NAMALWA (cell line): ENCODE measurements at regions not wholly inside any gene's neighbourhood (a gene's known extent, or its start where the extent isn't known, plus 50 kb on each side); places are given as distances from the start of the nearest gene placed in this dataset.
"Not testable (repeated sequence)": the region's sequence is repeated elsewhere in the genome, so short reads cannot be mapped to it uniquely, and the experiment has no call there.

Source experiments
- DNase-seq: peaks from one replicate; pipeline ENCODE4 v3.0.0-alpha.2; 2015; ENCODE audit warnings: low spot score

DNA sequence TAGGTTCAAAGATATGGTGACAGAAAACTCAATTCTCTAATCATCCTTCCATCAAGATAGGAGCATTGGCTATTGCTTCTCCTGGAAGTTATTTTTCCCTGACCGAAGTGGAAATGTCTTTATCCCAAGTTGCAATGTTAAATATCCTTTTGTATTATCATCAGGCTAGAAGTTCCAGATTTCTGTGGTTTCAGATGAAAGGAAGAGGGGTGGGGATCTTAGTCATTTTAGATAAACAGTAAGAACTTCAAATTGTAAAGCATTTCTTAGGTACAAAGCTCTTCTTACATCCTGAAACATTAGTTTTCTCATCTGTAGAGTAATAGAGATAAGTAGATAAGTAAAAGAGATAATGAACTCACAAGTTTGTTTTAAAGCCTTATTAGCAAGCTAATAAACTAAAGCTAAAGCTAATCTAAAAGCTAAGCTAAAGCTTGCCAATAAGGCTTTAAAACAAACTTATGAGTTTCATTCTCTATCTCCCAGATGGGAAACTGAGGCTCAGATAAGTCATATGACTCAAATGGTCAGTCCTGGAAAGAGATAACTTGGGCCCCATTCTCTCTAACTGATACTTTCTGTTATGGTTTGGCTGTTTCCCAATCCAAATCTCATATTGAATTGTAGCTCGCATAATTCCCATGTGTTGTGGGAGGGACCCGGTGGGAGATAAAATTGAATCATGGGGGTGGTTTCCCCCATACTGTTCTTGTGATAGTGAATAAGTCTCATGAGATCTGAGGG, 99.2 kb upstream of the KCNK2 start:
- no peak for DNase-seq

DNA sequence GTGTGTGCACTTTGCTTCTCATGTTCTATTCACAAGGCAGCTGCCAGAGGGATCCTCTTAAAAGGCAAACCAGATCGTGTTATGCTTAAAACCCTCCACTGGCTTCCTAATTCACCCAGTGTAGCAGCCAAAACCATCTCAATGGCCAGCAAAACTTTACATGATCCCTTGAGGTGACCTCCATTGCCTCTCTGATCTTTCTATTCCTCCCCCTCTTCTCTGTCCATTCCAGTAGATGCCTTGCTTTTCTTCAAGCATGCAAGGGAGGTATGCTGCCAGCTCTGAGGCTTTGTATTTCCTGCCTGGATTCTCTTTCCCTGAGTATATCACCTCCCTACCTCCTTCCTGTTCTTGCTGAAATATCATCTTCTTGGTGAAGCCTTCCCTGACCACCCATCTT, 93.2 kb upstream of the KCNK2 start:
- DNase-seq, result no peak

DNA sequence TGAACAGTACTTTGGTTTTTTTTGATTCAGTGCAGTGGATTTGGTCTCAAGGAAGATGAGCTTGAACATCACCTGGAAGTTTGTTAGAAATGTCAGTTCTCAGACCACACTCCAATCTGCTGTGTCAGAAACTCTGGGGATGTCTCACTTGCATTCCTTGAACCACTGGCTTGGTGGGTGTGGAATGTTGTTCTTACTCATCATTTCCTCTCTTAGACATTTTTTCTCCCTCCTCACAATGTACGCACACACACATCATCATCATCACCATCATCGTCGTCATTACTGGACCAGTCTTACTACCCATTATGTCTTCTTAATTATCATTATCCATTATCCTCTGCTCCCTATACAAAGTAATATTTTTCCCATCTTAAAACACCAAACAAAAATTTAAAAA, 91.9 kb upstream of the KCNK2 start:
- DNase-seq, result no peak

DNA sequence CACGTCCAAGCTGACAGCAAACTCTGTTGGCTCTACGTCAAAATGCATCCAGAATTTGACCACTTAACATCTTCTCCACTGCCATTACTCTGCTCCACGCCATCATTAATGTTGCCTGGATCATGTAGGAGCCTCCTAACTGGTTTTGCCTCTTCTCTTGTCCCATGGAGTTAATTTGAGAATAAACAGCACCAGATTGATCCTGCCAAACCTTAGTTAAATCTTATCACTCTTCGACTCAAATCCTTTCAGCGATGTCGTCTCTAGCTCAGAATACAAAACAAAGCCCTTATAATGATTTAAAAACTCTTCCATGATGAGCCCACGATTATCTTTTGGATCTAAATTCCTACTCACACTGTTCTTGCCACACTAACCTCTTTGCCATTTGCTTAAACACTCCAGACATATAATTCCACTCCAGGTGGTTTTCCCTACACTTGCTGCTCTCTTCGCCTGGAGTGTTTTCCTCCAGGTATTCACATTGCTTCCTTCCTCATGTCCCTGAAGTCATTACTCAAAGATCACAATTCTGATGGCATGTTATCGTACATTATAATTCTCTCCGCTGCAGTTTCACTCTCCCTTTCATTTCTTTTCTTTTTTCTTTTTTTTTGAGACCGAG, 90.7 kb upstream of the KCNK2 start:
- no peak for DNase-seq

DNA sequence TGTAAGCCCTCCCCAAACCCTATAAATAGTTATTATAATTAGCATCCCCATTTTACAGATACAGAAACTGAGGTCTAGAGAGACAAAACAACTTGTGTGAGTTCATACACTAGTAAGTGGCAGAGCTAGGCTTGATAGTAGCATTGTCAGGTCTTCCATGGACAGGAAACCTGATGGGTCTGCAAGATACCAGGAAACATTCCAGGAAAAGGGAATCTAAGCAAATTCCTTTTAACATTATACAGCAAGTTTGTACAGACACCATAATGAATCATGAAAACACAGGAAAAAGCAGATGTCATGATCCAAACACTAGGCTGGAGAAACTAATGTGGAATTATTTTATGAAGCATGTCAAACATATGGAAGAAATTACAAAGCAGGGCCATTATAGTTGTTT, 89.1 kb upstream of the KCNK2 start:
- DNase-seq, result no peak

DNA sequence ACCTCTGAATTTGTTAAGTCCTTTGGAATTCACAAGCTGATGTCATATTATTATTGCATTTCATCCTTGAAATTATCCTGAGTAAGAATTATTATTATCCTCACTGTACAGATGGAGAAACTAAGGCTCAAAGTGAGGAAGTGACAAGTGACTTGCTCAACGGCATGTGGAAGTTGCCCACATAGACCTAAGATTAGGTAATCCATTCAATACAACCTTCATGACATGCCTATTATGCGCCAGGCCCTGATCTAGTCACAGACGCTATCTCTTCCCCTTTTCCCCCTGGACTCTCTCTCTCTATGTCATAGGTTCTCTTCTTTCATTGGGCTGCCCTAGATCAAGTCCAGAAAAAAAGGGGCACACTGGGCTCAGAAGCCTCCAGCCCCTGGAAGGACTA, 84.9 kb upstream of the KCNK2 start:
- no peak for DNase-seq

DNA sequence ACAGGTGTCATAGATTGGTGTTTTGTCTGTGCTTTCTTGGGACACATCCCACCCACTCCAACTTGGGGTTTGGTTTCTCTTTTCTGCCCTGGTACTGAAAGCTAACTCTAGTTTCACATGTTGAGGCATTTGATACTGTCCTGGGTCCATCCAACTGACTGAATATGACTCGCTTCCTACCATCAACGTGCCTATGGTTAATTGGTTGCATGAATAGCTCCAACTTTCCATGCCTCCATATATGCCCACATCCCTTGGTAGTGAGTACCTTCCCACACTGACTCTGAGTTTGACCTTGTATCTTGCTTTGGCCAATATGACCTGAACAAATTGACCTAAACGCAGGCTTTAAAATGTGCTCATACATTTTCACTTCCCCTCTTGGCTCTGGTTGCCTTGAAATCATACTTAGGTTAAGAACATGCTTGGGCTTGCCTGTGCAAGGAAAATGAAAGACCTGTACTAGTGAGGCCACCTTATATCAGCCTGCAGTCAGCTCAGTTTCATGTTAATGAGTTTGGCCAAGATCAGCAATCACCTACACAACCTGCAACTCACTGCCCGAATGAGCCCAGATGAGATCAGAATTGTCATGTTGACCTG, 81.0 kb upstream of the KCNK2 start:
- DNase-seq, result no peak

DNA sequence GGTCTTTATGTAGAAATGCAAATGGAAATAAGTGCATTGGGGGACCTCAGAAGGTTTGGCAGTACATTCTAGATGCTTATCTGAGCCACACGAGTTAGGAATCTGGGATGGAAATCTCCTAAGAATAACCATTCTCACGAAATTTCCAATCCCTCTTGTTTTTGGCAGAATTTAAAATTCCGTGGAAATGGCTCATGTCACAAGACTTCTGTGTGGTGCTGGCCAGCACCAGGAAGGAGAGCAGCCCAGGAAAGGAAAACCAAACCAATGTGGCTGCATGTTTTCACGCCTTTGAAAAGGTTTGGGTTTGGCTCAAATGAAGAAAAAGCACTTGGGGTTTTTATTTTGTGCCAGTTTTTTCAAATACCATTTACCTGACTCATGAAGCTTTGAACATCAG, 80.1 kb upstream of the KCNK2 start:
- no peak for DNase-seq

DNA sequence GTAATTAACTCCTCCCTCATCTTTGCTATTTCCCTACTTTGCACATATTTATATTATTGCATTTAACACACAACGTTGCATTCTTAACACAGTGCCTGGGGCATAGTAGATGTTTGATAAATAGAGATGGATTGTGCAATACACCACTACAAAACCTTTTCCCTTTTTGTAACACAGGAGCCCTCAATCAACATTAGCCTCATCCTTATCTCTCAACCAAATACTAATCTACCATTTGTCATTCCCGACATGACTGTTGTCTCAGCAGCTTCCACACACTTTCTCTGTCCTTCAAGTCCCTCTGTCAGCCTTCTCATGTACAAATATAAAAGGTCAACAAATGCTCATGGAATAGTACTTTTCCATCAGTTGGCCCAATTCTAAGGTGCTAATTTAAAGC, 78.9 kb upstream of the KCNK2 start:
- DNase-seq, result no peak

DNA sequence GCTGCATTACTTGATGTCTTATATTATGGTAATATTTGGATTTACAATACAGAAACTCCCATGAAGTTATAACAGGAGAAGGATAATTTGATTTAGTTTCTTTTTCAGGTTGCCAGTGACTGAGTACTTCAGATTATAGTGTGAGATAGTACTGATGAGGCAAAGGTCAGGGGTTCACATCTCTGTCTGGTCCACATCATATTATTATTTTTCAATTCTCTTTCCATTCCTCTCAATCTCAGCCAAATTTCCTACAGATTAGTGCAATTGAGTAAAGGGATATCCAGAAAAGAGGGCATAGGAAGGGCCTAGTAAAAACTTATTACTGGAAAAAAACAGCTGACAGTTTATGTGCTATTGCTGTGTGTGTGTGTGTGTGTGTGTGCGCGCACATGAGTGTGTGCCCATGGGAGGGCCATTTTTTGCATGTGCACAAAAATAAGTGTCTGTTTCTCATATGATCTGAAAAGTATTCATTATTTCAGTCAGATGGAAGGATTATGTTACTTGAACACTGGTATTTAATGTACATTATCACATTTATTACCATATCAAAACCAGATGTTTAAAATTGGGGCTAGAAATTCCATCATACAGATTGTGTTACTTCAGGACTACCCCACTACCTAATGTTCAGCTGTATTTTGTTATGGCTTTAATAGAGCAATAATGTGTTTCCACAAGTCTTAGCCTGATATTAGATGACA, 78.3 kb upstream of the KCNK2 start:
- DNase-seq, result no peak

DNA sequence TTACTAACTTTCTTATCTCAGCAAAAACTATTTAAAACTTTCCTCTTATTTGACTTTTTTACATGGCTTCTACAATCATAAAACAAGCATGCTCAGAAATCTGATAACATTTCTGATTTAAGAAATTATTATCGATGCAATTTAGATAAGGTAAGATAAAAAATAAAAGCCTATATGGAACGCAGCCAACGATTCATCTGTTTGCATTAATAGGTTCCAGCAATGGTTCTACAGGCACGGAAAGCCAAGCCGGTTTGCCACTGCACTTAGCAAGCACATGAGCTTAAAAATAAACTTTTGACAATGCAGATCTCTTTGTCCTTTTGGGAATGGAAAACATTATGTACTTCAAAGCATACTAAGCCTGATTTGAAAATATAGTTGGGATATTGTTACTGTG, 77.5 kb upstream of the KCNK2 start:
- no peak for DNase-seq

DNA sequence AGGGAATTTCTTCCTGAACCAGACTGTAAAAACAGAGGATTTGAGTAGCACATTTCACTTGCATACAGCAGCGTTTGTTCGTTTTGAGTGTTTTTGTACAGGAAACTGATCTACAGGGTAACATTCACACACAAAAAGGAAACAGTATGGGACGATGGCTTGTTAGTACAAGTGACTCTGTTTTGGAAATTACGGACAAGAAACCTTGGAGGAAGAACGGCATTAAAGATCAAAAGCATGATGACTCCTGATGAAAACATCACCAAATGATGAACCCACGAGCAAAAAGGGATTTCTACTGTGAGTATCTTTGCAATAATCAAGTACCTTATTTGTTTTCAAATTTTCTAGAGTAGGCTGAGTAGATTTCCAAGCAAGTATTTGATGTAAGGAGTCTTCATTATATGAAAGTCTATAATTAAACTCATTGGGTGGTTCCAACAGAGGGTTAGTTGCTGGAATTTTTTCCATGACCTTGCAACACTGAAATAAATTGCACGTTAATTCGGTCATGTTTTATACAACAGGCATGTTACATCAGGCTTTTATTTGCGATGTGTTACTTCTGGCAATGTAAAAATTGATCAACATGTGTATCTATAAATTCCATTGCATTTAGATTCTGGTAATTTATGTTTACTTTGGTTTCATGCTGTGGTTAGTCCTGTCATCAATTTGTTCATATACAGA, 76.7 kb upstream of the KCNK2 start:
- no peak for DNase-seq

DNA sequence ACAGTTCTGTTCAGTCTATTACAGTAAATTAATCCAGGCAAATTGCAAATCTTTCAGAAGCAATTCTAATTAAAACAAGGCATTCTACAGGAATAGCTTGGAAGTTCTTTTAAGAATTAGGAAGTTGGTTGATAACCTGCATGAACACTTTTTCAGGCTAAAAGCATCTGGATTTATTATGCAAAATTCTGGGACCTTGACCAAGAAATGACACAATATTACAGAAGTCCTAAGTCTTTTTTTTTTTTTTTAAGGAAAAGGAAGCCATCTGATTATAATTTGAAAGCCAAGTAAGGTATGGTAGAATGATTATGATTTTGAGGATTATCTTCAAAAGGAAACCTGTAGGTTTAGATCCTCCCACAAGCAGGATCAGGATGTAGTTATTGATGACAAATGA, 74.7 kb upstream of the KCNK2 start:
- DNase-seq, result no peak

DNA sequence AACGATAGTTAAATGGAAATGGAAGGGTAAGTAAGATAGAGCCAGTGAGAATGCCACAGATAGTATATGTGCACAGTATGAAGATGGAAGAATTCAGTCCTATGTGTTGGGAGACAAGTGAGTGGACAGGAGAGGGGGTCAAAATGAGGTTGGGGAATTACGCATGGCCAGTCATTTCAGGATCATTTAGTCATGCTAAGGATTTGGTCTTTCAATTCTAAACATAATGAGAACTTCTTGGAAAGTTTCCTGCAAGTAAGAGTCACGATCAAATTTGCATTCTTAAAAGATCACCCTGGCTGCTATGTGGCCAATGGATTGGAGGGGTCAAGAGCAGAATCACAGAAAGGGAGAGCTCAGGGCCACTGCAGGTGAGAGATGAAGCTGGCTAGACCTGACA, 64.0 kb upstream of the KCNK2 start:
- DNase-seq, result no peak

DNA sequence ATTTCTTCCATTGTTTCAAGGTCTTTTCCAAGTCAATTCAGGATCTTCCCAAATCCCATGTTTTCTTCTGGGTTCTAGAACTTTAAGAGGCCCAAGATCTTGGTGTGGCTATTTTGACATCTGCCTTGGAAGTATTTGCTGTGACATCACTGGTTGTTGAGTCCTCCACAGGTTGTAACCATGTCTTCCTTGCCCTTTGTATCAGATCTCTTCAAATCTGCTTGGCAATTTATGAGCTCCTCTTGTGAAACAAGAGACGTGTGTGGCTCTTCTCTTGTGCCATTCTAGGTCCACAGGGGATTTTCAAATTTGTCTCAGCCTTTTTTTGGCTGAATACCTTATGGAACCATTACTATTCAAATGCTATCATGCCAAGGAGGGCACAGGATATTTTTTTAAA, 60.3 kb upstream of the KCNK2 start:
- DNase-seq, result no peak

DNA sequence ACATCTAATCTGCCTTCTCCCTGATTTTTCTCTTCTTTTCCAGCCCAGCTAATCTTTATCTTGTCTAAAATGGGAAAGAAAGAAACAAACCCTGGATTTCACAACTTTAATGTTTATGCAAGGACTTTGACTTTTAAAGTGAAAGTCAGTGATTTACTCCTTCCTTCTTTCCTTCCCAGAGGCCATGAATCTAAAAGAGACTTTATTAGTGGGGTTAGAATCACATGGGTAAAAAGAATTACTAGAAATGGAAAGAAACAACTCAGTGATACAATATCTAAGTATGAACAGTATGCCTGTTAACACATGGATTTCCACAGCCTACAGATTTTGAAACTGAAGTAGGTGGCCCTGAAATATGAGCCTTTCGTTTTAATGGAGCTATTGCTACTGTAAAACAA, 59.8 kb upstream of the KCNK2 start:
- no peak for DNase-seq

DNA sequence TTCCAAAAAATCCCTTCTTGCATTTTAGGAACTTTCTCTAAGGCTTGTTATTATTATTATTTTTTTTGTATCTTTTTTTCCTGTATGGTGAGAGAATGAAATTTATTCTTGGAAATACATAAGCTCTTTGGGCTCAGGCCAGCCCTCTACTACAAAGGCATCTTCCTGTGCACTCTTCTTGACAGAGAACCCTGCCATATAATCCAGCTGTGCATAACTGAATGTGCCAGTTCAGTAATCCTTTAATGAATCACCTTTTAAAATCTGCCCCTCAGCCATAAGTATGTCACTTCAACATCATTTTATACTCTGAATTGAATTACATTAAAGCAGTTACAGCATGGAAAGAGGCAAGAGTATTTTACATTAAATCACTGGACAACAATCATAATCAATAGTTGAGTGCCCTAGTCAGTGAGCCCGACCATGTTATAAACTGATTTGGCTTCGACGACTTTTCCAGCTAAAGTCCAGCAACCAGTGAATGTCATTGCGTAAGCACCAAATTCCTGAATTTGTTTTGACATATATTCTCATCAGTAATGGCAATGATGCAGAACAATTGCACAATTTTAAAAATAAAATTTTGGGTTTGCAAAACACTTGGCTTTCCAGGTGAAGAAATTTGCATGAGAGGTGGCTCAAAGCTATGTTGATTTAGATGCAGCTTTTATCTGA, 59.2 kb upstream of the KCNK2 start:
- no peak for DNase-seq

DNA sequence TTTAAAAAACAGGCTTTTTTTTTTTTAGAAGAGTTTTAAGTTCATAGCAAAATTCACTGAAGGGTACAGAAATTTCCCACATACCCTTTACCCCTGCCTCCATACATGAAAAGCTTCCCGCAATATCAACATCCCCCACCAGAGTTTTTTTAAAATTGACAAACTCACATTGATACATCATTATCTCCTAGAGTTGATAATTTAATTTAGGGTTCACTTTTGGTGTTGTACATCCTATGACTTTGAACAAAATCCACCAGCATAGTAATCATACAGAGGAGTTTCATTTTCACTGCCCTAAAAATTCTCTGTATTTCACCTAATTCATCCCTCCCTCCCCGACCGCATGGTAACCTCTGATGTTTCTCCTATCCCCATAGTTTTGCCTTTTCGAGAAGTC, 53.6 kb upstream of the KCNK2 start:
- DNase-seq, result no peak

DNA sequence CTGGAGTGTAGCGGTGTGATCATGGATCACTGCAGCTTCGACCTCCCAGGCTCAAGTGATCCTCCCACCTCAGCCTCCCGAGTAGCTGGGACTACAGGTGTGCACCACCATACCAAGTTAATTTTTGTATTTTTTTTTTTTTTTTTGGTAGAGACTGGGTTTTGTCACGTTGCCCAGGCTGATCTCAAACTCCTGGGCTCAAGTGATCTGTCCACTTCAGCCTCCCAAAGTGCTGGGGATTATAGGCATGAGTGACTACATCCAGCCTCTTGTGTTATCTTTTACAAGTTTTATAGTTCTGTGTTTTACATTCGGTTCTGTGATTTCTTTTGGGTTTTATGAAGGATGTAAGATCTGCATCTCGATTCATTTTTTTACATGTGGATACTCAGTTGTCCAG, 52.0 kb upstream of the KCNK2 start:
- DNase-seq, result not testable (repeated sequence)

DNA sequence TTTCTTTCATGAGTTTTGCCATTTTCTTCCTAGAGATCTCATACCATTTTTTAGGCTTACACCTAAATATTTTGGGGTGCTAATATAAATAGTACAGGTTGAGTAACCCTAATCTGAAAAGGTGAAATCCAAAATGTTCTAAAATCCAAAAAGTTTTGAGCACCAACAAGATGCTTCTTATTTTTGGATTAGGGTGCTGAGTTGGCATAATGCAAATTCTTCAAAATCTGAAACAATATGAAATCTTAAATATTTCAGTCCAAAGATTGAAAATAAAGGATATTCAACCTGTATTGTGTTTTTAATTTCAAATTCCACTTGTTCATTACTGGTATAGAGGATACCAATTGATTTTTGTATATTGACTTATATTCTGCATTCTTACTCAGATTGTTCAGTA, 51.1 kb upstream of the KCNK2 start:
- DNase-seq, result no peak
